C1 segment of cervical spinal cord (tissue), 14 donors: ENCODE measurements at regions not wholly inside any gene's neighbourhood (a gene's known extent, or its start where the extent isn't known, plus 50 kb on each side); places are given as distances from the start of the nearest gene placed in this dataset.
"Not testable (repeated sequence)": the region's sequence is repeated elsewhere in the genome, so short reads cannot be mapped to it uniquely, and the experiment has no call there.

Experiments used
- DNase-seq, 14 donors: peaks; one replicate each; lab custom pipeline; 2025; lab: John Stamatoyannopoulos, UW

- DNase-seq: no peak
Measured at GRCh38 chr3:11713171-11713570, 69.5 kb upstream of the VGLL4 start.

GRCh38 chr3:11712646-11713045, 68.9 kb upstream of the VGLL4 start:
- DNase-seq: no peak

- DNase-seq: peak in 1 of 14 donors; percentile 13
Measured at GRCh38 chr3:11711876-11712275, 68.2 kb upstream of the VGLL4 start.

GRCh38 chr3:11709782-11710181, 66.1 kb upstream of the VGLL4 start:
- no peak for DNase-seq

- DNase-seq: not testable (repeated sequence)
Measured at GRCh38 chr3:11707084-11707483, 63.4 kb upstream of the VGLL4 start.

GRCh38 chr3:11706604-11707003, 62.9 kb upstream of the VGLL4 start:
- DNase-seq: no peak

GRCh38 chr3:11705049-11705448, 61.3 kb upstream of the VGLL4 start:
- no peak for DNase-seq

GRCh38 chr3:11703146-11703545, 59.4 kb upstream of the VGLL4 start:
- no peak for DNase-seq

- no peak for DNase-seq
Measured at GRCh38 chr3:11699083-11699427, 55.3 kb upstream of the VGLL4 start.

GRCh38 chr3:11698326-11699082, 54.8 kb upstream of the VGLL4 start:
- DNase-seq: no peak

- DNase-seq: no peak
Measured at GRCh38 chr3:11697701-11698100, 54.0 kb upstream of the VGLL4 start.

- no peak for DNase-seq
Measured at GRCh38 chr3:11696054-11696453, 52.3 kb upstream of the VGLL4 start.
